ENCODE measurements at regions not wholly inside any gene's neighbourhood (a gene's known extent, or its start where the extent isn't known, plus 50 kb on each side); places are given as distances from the start of the nearest gene placed in this dataset.
"Not testable (repeated sequence)": the region's sequence is repeated elsewhere in the genome, so short reads cannot be mapped to it uniquely, and the experiment has no call there.

DNA sequence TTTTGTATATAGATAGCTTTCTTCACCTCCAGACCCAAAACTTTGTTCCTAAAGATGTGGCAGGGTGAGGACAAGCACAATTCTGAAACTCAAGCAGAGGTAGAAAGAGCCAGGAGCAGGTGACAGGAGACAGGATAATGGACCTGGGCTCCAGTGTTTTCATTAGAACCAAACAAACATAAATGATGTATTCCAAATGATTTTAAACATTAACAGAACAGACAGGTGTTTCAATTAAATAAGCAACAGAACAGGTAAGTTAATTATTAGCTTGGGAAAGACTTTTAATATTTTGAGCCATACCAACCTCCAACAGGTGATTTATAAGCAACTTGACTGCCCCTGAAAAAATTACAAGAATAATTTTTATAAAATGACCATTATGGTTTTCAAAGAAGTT lies 459.4 kb upstream of the LCORL start:
- DNase-seq (ENCODE audit: low read depth): no peak

DNA sequence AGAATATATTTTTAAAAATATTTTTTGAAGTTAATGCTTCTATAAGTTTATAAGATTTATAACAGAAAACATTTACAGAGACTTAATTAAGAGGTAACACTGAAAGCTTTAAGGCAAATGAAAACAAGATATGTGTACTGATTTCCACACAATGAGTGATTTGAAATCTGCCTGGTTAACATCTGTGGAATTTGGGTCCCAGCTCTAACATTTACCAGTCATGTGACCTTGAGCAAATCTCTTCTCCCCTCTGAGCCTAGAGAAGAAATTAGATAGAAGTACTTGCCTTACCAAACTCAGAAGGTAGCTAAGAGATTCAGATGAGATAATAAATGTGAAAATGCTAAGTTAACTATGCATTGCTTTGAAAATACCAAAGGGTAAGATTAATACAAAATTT lies 458.8 kb upstream of the LCORL start:
- DNase-seq (ENCODE audit: low read depth): no peak

DNA sequence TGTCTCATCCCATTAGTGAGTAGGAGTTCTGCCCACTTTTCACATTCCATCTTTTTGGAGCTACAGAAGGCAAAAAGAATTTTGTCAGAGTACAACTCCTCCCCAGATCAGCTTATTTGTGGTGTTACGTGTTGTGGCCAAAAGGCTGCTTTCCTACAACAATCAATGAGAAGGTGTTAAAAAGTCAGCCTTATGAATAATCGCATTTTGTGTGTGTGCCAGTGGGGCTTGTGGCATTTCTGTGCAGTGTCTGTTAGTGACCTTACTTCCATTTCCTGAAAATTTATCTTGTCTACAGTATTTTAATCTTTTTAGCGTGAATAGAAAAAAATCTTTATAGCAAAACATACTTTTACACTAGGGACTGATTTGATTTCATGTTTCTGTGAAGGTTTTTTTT lies 458.3 kb upstream of the LCORL start:
- no peak for DNase-seq (ENCODE audit: low read depth)

DNA sequence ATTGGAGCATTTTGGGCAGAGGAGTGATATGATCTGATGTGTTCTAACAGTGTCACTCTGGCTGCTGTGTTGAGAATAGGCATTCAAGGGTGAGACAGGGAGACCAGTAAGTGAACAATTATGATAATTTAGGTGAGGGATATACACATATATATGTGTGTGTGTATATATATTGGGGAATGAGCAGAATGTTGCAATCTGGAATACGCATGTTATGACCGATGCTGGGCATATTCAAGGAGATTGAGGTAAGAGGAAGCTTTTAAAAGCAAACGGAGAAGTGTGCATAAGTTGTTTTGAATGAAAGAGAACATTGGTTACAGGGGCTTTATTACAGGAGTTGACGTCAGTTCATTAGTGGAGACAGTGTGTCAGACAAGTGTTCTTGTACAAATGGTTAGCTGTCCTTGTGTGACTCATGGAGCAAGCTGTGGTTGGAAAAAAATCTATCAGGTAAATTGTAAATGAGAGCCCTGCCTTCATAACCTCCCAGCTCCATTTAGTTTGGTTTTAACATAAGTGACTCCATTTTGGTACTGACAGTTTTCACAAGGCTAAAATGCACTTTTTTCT lies 442.5 kb upstream of the LCORL start:
- DNase-seq (ENCODE audit: low read depth): no peak

DNA sequence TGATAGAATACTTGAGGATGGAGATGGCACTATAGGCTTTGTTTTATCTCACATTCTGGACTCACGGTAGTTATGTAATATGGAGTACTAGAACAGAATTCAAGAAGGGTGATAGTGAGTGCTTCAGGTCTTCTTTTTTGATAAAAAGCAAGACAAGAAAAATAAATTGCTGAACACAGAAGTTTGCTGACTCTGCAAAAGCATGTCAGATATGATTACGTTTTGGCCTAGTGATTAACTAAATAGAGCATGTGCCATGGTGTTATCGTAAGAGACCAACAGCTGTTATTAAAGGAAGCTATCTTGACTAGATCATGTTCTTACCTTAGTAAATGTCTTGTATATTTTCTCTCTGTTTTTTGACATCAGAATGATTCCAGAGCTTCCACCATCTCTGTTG lies 436.9 kb upstream of the LCORL start:
- DNase-seq (ENCODE audit: low read depth): no peak

DNA sequence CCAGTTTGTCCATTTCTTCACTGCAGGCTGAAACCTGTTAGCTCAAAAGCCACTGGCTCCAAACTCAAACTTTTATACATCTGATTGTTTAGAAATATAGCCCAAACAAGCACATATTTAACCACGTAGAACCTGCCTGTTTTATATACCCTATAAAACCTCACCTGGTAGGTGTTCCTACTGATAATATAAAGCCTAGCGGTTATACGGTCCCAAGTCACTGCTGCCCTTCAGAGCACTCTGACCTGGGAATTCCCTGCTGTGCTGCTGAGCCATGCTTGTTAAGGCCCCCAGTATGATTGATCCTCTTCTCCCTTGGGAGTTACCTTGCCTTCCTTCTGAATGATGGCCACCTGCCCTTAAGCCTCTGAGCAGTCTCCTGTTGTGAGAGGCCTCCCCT lies 432.8 kb upstream of the LCORL start:
- no peak for DNase-seq (ENCODE audit: low read depth)

DNA sequence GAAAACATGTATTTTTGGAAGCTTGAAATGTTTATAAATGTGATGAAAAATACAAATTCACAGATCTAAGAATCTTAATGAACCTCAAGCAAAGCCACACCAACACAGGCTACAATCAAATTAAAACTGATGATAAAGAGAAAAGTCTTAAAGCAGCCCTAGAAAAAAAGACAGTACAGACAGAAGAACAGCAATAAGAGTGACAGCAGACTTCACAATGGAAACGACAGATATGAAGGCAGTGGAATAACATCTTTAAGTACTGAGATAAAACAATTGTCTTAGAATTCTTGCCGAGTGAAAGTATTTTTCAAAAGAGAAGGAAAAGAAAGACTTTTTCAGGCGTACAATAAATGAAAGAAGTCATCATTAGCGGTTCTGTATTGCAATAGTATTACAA lies 423.6 kb upstream of the LCORL start:
- DNase-seq (ENCODE audit: low read depth): no peak

DNA sequence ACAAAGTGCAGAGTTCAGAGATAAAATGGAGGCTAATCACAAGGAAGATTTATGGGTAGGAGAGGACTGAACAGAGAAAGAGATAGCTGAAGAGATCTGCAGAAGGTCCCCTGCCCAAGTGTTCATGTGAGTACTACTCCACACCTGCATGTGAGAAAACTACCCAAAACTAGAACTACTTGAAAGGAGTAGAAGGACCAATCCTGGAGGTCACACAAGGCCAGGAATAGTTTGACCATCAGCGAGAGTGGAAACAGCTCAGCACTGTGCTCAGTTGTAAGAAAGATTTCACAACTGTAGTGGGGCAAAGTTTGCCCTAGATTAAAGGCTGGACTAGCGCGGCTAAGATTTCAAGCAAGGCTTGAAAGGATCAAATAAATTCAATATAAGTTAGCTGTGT lies 422.7 kb upstream of the LCORL start:
- DNase-seq (ENCODE audit: low read depth): no peak

DNA sequence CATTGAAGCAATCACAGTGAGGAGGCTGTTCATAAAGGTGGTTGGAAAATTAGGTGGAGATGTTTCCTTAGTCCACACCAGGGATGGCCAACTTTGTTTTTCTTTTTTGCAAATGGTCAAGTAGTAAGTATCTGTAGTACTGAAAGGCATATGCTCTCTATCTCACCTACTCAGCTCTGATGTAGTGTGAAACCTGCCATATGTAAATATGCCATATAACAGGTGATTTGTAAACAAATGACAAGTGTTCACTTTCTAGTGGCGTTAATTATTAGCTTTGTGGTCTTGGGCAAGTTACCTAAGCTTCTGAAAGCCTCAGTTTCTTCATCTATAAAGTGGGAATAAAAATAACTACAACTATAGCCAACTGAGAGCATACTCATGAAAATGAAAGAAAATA lies 421.4 kb upstream of the LCORL start:
- DNase-seq (ENCODE audit: low read depth): no peak

DNA sequence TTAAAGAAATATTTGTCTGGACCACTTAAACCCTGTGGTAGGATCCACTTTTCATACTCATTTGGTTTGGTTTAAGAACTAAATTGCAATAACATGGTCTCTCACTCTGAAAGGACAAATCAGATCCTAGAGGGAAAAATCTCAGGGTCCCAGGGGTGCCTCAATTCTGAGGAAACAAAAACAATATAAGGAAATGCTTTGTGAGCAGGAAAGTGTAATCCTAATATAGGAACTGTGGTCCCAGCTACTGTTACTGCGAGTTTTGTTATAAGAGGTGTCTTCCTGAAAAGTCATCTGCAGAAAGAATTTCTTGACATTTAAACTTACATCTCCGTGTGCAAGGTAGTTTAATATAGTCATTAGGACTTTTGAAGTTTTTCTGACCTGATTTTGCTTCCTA lies 420.1 kb upstream of the LCORL start:
- no peak for DNase-seq (ENCODE audit: low read depth)

DNA sequence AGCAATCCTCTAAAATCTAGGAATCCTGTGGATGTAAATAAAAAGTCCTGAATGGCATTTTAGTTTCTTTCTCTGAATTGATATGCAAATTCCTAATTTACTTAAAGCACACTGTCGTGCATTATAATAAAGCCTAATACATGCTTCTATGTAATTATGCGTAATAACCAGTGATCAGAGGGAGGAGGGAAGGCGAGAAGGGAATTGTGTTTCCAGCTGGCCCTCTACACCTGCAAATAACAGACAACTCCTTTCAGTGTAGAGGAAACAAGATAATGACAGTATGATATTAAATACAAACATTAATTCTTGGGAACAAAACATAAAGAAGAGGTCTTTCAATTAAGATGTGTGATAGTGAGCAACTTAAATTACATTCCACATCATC lies 419.6 kb upstream of the LCORL start:
- no peak for DNase-seq (ENCODE audit: low read depth)

DNA sequence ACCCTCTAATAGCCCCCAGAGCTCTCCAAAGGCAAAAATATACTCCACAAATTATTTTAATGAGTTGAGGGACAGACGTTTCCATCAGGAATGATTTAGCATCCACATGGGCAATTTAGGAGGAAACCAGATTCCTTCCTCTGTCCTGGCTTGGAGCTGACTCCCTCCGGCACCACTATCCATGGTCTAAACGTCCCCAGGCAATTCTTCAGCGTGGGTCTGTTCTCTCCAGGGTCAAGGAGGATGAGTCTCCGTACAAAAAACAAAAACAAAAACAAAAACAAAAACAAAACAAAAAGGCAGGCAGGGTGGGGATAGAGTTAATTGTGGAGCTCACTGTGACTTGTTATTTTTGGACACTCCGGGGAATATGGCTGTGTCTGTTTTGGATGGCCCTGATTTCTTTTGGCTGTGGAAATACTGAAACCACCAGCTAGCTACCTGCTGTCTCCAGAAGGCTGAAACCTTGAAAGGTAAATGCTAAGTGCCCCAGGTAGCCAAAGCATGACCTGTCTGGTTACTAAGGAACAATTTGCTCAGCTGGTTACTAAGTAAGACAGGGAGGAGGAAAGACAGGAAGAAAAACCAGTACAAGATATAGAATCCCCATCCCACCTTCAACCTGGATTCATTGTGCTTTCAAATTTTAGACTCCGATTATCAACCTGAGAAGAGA lies 419.1 kb upstream of the LCORL start:
- DNase-seq (ENCODE audit: low read depth): no peak

DNA sequence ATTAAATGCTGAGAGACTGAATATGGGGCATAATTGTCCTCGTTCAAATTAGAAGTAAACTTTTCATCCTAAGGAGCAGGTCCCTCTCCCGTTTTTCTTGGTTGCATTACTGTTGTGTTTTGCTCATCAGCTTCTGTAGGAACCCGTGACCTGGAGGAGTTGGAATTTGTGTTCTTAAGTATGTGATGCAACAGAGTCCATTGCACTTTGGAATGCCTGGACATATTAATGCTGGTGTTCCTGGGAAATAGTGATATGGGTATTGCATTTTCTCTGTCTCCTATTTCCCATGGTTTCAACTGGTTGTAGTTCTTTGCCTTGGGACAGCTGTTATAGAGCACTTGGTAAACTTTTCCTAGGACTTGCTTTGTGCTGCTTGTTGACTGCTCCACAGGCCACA lies 417.8 kb upstream of the LCORL start:
- no peak for DNase-seq (ENCODE audit: low read depth)

DNA sequence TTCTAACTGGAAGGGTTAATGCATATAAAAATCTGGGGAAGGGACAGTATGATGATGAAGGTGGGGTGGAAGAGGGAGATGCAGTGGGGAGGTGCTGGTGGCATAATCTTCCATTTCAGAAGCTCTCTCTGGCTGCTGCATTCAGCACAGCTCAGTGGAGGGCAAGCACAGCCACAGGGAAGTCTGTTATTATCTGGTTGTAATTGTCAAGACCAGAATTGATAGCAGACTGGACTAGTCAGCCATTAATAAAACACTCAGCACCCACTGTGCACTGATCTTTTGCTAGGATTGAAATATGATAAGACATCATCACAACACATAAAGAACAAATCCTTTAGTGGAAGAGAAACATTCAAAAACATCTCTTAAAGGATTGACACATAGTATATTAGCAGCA lies 414.2 kb upstream of the LCORL start:
- DNase-seq (ENCODE audit: low read depth): no peak

DNA sequence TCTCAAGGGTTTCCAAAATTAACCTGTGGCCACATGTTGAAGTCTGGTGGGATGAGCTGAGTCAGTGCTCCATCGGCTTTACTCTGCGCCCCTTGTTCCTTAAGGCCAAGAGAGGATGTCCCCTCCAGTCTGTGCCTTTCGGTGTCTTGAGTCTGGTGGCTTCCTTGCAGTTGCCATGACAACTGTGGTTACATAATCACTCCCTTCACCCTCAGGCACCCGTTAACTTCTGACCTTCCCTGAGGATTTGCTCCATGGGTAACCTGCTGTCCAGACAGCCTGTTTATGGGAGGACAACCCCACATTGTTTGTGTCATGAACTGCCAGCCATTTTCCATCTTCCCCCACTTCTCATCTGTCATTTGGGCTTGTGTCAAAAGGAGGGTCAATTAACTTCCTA lies 401.1 kb upstream of the LCORL start:
- no peak for DNase-seq (ENCODE audit: low read depth)

DNA sequence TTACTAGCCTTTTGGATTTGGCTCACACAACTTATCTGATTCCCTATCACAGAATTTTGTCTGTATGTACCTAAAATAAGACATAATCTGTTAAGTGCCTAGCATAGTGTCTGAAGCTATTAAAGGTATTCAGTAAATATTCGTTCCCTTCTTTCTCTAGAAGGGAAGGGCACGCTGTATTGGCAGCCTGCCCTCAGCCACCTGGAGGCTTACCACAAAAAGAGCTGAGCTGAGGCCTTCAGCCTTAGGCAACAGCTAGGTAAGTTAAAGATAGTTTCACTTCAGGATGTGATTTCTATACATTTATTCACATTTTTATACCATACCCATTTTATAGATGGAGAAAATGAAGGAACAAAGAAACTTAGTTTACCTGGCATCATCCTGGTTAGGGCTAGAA lies 400.0 kb upstream of the LCORL start:
- DNase-seq (ENCODE audit: low read depth): no peak

DNA sequence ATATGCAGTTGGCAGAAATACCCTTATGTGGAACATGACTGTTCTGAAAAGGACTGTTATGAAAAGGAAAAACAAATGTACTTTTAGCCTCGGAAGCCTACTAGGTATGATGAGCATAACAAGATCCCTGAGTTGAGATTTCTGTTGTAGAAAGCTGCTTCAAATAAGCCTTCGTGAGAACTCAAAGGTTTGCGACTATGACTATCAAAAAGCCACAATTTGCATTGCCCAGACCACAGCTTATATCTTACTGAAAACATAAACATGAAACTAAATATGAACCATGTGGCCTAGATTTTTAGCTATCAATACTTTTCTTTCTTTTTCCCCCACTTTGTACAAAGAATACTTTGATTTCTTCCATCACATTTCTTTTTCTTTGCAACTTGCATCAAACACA lies 398.2 kb upstream of the LCORL start:
- no peak for DNase-seq (ENCODE audit: low read depth)

DNA sequence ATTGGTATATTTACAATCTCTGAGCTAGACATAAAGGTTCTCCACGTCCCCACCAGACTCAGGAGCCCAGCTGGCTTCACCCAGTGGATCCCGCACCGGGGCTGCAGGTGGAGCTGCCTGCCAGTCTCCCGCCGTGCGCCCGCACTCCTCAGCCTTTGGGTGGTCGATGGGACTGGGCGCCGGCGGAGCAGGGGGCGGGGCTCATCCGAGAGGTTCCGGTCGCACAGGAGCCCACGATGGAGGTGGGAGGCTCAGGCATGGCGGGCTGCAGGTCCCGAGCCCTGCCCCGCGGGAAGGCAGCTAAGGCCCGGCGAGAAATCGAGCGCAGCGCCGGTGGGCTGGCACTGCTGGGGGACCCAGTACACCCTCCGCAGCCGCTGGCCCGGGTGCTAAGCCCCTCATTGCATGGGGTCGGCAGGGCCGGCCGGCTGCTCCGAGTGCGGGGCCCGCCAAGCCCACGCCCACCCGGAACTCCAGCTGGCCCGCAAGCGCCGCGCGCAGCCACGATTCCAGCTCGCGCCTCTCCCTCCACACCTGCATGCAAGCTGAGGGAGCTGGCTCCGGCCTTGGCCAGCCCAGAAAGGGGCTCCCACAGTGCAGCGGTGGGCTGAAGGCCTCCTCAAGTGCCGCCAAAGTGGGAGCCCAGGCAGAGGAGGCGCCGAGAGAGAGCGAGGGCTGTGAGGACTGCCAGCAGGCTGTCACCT lies 396.8 kb upstream of the LCORL start:
- not testable (repeated sequence) for DNase-seq (ENCODE audit: low read depth)

DNA sequence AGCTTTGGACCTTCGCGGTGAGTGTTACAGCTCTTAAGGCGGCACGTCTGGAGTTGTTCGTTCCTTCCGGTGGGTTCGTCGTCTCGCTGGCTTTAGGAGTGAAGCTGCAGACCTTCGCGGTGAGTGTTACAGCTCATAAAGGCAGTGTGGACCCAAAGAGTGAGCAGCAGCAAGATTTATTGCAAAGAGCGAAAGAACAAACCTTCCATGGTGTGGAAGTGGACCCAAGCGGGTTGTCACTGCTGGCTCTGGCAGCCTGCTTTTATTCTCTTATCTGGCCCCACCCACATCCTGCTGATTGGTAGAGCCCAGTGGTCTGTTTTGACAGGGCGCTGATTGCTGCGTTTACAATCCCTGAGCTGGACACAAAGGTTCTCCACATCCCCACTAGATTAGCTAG lies 396.1 kb upstream of the LCORL start:
- not testable (repeated sequence) for DNase-seq (ENCODE audit: low read depth)

DNA sequence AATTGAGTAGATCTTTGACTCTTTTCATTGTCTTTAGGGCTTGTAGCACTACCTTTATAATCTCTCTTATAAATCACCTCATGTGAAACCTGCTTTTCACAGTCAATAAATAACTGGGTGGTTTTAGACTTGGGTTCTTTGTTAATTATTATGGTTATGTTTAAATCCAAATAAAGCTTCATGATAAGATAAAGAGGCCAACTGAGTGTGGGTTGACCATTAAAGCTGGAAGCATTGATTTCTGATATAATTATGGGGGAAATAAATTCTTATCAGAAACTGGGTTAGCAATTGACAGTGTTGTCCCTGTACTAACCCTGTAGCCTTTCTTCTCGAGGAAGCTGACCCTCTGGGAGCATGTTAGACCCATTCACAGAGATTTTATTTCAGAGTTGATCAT lies 384.7 kb upstream of the LCORL start:
- DNase-seq (ENCODE audit: low read depth): no peak

DNA sequence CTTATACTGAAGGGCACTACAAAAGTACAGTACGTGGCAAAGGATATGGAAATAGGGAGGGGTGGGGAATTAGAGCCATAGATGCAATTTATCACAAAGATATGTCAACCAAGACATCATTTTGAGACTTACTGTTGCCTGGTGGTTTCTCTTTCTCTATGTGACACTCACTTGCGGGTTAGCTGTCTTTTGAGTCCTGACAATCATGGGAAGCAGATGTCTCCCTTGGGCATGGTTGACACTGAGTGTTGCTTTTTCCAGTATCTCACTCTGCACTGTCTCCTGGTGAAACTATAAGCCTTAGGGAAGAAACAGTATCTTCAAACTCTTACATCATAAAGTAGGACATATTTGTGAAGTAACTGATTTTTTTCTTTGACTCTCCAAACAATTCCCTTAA lies 383.5 kb upstream of the LCORL start:
- DNase-seq (ENCODE audit: low read depth): no peak

DNA sequence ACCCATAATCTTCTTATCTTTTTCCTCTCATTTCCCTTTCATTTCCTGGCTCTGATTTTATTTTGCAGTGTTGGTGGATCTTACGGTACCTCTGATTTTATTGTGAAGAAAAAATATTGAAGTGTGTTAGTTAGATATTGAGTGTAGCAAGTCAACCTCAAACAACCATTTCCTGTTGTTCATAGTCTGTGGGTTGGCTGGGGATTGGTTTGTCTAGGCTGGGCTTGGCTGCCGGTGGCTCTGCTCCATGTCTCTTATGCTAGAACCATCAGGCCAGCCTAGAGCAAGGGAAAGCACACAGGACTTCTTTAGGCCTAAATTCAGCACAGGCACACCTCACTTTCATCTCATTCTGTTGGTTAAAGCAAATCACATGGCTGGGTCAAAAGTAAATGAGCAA lies 383.1 kb upstream of the LCORL start:
- no peak for DNase-seq (ENCODE audit: low read depth)

DNA sequence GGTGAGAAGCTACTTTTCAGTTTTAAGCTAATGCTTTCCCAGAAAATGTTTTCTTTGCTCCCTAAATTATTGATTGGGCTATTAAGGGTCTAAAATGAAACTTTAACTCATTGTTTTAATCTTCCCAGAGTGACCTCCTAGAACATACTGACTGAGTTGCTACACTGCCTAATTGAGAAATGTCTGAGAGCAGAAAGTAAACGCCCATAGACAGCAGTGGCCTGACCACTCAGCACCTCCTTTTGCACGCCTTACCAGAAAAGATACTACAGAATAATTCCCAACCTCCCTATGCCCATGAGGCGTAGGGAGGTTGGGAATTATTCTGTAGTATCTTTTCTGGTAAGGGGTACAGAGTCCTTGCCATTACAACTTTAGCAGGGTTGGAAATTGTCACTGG lies 381.8 kb upstream of the LCORL start:
- DNase-seq (ENCODE audit: low read depth): no peak

DNA sequence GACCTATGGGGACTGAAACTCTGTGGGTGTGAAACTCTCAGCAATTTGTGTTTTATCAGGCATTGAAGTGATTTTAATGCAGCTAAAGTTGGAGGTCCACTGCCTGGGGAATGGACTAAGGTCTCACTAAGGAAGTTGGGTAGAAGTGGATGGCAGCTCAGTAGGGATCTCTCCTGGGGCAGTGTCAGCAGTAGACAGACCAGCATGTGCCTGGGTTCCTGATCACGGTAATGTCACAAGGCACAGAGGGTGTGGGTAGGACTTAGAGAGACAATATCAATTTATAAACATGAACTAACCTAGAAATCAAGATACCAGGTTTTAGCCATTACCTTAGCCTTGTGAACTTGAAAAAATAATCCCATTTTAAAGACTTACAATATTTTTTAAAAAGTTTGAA lies 380.3 kb upstream of the LCORL start:
- DNase-seq (ENCODE audit: low read depth): no peak

Data from Daoy (cell line).